GM12873 (cell line): ENCODE measurements at regions not wholly inside any gene's neighbourhood (a gene's known extent, or its start where the extent isn't known, plus 50 kb on each side); places are given as distances from the start of the nearest gene placed in this dataset.

ENCODE experiments used
- TF ChIP-seq, protein P1 (sequence below): IDR thresholded peaks from 2 replicates; pipeline ENCODE4 v1.5.1; 2012; ENCODE audit warnings: low read depth, mild to moderate bottlenecking, moderate library complexity, low read length, control low read depth; ENCODE audit not compliant: insufficient read depth; ENCODE audit errors: missing control alignments

DNA sequence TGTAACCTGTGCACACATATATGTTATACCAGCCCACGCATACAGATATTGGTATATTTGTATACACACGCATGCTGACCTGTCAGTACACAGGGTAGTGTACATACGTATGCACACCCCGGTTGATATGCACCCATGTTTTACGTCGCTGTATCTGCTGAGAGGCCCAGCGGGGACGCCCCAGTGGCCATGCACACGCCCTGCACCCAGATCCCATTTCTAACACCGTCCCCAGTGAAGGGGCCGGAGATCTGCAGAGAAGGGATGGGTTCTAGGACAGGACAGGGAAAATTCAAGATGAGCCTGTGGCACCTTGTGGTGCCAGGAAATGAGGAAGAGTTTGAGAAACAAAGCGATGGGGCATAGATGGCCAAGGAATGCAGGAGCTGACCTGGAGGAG is 57.2 kb upstream of the TTC34 start:
- TF ChIP-seq, protein P1, sequence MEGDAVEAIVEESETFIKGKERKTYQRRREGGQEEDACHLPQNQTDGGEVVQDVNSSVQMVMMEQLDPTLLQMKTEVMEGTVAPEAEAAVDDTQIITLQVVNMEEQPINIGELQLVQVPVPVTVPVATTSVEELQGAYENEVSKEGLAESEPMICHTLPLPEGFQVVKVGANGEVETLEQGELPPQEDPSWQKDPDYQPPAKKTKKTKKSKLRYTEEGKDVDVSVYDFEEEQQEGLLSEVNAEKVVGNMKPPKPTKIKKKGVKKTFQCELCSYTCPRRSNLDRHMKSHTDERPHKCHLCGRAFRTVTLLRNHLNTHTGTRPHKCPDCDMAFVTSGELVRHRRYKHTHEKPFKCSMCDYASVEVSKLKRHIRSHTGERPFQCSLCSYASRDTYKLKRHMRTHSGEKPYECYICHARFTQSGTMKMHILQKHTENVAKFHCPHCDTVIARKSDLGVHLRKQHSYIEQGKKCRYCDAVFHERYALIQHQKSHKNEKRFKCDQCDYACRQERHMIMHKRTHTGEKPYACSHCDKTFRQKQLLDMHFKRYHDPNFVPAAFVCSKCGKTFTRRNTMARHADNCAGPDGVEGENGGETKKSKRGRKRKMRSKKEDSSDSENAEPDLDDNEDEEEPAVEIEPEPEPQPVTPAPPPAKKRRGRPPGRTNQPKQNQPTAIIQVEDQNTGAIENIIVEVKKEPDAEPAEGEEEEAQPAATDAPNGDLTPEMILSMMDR, result no peak

DNA sequence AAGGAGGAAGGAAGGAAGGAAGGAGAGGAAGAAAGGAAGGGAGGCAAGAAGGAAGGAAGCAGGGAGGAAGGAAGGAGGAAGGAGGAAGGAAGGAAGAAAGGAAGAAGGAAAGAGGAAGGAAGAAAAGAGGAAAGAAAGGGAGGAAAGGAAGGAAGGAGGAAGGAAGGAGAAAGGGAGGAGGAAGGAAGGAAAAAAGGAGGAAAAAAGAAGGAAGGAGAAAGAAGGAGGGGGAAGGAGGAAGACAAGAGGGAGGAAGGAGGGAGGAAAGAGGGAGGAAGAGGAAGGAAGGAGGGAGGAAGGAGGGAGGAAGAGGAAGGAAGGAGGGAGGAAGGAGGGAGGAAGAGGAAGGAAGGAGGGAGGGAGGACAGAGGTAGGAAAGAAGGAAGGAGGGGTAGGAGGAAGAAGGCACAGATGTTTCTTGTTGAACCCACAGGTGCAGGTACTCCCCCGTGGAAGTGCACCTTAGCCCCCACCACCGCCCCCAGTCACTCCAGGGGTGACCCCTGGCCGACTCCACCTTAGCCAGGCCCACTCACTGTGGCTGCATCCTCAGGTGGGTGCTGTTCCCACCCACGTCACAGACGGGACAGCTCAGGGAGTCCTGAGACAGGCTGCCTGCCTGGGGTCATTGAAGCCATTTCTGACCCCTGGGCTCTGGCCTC is 57.9 kb upstream of the TTC34 start:
- TF ChIP-seq, protein P1, result no peak

DNA sequence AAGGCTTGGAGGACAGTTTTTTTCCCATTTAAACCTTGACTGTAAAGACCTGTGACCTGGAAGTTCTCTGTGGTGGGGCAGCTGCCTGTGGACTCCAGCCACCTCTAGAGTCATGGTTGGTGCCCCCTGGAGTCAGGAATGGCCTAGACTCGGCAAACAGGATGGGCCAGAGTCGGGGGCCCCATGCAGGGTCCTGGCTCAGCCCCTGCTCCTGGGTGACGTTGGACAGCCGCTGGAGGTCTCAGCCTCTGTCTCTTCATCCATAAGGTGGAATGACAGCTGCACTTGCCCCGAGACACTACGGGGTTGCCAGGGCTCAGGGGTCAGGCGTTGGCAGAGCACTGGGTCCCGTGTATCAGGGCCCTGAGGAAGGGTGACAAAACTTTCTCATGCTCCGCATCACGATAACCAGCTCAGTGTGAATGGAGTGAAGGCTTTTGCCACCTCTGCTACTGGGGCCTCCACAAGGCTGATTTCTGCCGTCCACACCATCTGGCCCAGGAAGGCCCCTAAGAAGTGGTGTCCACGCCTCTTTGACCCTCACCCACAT is 58.5 kb upstream of the TTC34 start:
- TF ChIP-seq, protein P1, result no peak

DNA sequence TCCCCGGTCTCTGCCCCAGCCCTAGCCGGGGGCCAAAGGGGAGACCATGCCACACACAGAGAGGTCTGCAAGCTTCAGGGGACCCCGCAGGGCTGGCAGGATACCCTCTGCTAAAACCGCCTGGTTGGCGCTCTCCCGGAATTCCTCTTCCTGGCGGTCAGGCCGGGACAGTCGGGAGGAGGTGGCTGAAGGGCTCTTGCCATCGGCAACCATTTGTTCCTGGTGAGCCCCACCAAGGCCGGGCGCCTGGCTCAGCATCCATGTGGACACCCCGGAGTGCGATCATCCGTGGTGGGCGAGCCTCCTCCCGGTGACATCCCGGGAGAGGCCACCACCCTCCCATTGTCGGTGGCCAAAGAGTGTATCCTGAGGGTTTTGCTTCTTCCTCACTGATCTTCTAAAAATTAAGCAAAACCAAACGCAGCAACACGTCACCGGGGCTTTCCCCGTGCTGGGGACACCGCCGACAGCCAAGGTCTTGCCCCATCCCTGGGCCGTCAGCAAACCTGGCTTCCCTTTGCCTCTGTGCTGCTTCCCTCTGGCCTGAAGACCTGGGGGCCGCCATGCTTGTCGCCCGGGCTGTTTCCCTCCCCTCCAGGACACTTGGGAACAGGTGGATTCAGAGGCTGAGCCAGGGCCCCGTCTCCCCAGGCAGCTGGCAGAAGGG is 59.1 kb upstream of the TTC34 start:
- TF ChIP-seq, protein P1, result no peak

DNA sequence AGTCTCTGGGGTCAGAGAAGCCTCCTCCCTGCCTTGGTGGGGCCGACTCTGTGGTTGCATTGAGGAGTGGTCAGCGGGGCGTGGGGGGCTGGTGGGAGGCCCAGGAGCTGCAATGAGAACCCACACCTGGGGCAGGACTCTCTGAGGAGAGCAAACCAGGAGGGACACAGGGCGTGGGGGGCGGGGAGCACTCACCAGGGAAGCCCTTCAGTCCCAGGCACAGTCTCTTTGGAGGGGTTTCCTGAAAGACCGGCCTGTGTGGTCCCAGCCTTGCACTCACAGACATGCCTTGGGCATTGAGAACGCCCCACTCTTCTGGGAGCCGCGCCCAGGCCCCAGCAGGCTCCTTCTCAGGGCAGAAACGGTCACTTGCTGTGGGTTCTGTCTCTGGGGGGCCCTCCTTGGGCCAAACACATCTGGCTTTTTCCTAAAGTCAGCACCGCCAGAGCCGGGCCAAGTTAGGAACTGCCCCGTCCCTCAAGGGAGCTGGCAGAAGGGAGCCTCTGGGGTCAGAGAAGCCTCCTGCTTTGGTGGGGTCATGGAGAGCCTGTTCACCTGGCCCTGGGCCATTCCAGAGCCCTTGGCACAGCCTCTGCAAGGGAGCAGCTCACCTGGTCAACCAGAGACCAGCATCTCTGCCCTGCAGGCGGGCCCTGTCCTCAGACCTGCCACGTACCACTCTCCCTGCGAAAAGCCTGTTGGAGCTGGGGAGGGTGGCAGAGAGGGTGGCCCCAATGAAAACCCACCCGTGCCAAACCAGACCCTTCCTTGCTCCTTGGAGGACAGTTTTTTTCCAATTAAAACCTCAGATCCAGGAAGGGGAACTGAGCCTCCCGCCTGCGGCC is 59.9 kb upstream of the TTC34 start:
- TF ChIP-seq, protein P1, result no peak

DNA sequence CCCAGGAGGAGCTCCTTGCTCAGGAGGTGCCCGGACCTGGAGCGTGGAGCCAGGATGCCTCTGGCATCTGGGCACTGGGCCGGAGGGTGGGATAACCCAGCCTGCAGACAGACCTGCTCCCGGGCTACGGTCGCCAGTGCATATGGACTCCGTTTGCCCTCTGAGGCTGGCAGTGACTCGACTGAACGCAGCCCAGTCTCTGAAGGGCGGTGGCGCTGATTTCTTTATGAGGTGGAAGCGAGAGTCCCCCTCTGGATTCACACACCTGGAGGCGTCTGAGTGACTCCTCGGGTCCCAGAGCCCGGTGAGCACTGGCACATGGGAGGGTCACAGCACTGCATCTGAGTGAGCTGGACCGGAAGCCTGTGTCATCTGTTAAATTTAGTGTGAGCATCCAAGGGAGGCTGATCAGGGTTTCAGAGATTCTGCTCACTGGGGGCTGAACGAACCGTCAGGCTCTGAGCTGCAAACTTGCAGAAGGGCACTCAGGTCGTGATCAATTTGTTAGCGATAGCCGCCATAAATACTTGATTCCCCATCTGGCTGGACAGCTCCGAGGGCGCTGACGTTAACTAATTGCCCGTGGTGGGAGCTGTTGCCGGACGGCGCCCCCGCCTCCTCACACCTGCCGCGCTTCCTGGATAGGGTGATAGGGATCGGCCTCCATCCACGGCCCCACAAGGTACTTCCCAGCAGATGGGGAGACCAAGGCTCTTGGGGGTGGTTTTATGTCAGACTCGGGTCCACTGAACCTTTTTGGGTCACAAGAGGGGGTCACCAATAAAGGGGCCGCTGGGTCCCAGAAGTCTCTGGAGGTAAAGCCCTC is 60.7 kb upstream of the TTC34 start:
- TF ChIP-seq, protein P1, result no peak
